ENCODE measurements at regions not wholly inside any gene's neighbourhood (a gene's known extent, or its start where the extent isn't known, plus 50 kb on each side); places are given as distances from the start of the nearest gene placed in this dataset.

DNA sequence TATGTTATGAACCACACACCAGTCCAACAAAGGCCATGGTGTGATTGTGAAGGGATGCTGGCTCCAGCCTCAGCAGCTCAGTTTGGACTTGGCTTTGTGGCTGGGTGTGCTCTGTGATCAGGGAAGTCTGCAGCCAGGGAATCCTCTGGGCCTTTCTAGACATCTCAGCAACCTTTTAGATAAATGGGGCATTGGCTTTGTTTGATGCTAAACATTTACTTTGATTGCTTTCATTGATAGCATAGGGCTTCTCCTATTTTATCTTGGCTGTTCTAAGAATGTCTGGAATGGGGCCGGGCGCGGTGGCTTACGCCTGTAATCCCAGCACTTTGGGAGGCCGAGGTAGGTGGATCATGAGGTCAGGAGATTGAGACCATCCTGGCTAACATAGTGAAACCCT, 104.5 kb downstream of the VAPA start:
- Histone ChIP-seq H3T11ph (ENCODE audit: low read length) (no peak overlapping the region), H2AFZ (ENCODE audit: low read length) (no peak overlapping the region), H3K4ac (ENCODE audit: low read depth, low read length) (no peak overlapping the region), H3K9ac (ENCODE audit: extremely low read depth, insufficient read length, low read length) (no peak overlapping the region), H4K8ac (replicated peaks; ENCODE audit: insufficient read length, low read depth, low read length) (no peak overlapping the region), H2BK20ac (ENCODE audit: low read depth, low read length, poor library complexity, severe bottlenecking) (no peak overlapping the region), H3K79me2 (ENCODE audit: insufficient read depth, low read length) (no peaks in the 10 kb centered on the region), H3K56ac (ENCODE audit: insufficient read length, low read depth, low read length) (no peak overlapping the region), H3K27me3 (ENCODE audit: insufficient read depth, low read length) (no peaks in the 10 kb centered on the region), H3K14ac (ENCODE audit: insufficient read depth, low read length) (no peak overlapping the region), H2BK120ac (ENCODE audit: low read depth, low read length, poor library complexity, severe bottlenecking) (no peak overlapping the region), H3K4me2 (ENCODE audit: insufficient read depth, insufficient read length, low read length) (no peak overlapping the region), H3K23ac (ENCODE audit: insufficient read length, low read depth, low read length) (no peak overlapping the region), H3K4me1 (ENCODE audit: insufficient read depth, low read length) (no peaks in the 10 kb centered on the region), H3K27ac (ENCODE audit: insufficient read length, low read depth, low read length) (no peak overlapping the region), H3K18ac (ENCODE audit: insufficient read length, low read depth, low read length) (no peak overlapping the region), H2AK5ac (ENCODE audit: insufficient read length, low read length) (no peak overlapping the region), H2BK12ac (ENCODE audit: insufficient read length, low read depth, low read length) (no peak overlapping the region), H4K20me1 (ENCODE audit: control insufficient read depth, insufficient read depth, insufficient read length) (no peaks in the 10 kb centered on the region), H3K23me2 (ENCODE audit: insufficient read length, low read depth, low read length, poor library complexity, severe bottlenecking) (no peaks in the 10 kb centered on the region), H2BK5ac (ENCODE audit: insufficient read length, low read length) (no peak overlapping the region), H3K79me1 (ENCODE audit: insufficient read depth, low read depth, low read length, poor library complexity, severe bottlenecking) (no peaks in the 10 kb centered on the region), H3K9me3 (ENCODE audit: control insufficient read depth, low read depth, low read length) (no peaks in the 10 kb centered on the region), H4K91ac (ENCODE audit: insufficient read length, low read depth, low read length) (no peak overlapping the region), H2BK15ac (ENCODE audit: low read depth, low read length) (no peak overlapping the region), H4K5ac (ENCODE audit: insufficient read length, low read depth, low read length) (no peak overlapping the region)
- no peak overlapping the region for H3K27ac Mint-ChIP-seq
- peaks cover 0 to 2% (median 0%) of the 10 kb centered on the region in 3 experiments; a peak in 2 of 7 replicates for H3K36me3 Mint-ChIP-seq (ENCODE audit: insufficient read depth in 1 of 3, low read depth in 3 of 3)
- peaks cover 0 to 9% of the 10 kb centered on the region in 2 experiments; a peak in 2 of 4 replicates for H3K4me1 Mint-ChIP-seq
- peaks cover under 1% of the 10 kb centered on the region; the same call in 1 of the 2 replicates for H3K27me3 Mint-ChIP-seq (ENCODE audit: low read depth)
- TF ChIP-seq, protein P1, sequence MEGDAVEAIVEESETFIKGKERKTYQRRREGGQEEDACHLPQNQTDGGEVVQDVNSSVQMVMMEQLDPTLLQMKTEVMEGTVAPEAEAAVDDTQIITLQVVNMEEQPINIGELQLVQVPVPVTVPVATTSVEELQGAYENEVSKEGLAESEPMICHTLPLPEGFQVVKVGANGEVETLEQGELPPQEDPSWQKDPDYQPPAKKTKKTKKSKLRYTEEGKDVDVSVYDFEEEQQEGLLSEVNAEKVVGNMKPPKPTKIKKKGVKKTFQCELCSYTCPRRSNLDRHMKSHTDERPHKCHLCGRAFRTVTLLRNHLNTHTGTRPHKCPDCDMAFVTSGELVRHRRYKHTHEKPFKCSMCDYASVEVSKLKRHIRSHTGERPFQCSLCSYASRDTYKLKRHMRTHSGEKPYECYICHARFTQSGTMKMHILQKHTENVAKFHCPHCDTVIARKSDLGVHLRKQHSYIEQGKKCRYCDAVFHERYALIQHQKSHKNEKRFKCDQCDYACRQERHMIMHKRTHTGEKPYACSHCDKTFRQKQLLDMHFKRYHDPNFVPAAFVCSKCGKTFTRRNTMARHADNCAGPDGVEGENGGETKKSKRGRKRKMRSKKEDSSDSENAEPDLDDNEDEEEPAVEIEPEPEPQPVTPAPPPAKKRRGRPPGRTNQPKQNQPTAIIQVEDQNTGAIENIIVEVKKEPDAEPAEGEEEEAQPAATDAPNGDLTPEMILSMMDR (conservative IDR thresholded peaks at IDR 0.05) = no peak
- no peak for DNase-seq
- H3K4me3 Mint-ChIP-seq = no peak overlapping the region; a peak in 1 of 5 replicates
- WGBS (ENCODE audit: extremely low coverage, insufficient read length, low lambda C conversion rate) = no CpG with 5 or more reads among the region's 5 CpGs
- H3K9me3 Mint-ChIP-seq = peaks cover 0 to 2% of the 10 kb centered on the region in 2 experiments; a peak in 2 of 5 replicates

Data from H9 (cell line).